H9 (cell line): ENCODE measurements at regions not wholly inside any gene's neighbourhood (a gene's known extent, or its start where the extent isn't known, plus 50 kb on each side); places are given as distances from the start of the nearest gene placed in this dataset.

Experiments
- DNase-seq: peaks from one replicate; pipeline ENCODE4 v3.0.0-alpha.2; 2017
- H2AFZ ChIP-seq: one replicate; pipeline ENCODE4 v1.6.1; 2013; ENCODE audit warnings: mild to moderate bottlenecking, low read length, control low read depth, moderate library complexity
- H2AK5ac ChIP-seq: 2 replicates; pipeline ENCODE4 v1.6.1; 2013; ENCODE audit warnings: low read length, control low read depth, mixed read lengths; ENCODE audit not compliant: insufficient read length
- H2BK120ac ChIP-seq: one replicate; pipeline ENCODE4 v1.6.1; 2013; ENCODE audit warnings: low read depth, mild to moderate bottlenecking, low read length, control low read depth, inconsistent platforms; ENCODE audit not compliant: poor library complexity, severe bottlenecking
- H2BK12ac ChIP-seq: 2 replicates; pipeline ENCODE4 v1.6.1; 2013; ENCODE audit warnings: low read length, control low read depth, mixed read lengths, low read depth; ENCODE audit not compliant: insufficient read length
- H2BK15ac ChIP-seq: 2 replicates; pipeline ENCODE4 v1.6.1; 2013; ENCODE audit warnings: low read depth, low read length, control low read depth
- H2BK20ac ChIP-seq: one replicate; pipeline ENCODE4 v1.6.1; 2013; ENCODE audit warnings: low read depth, mild to moderate bottlenecking, low read length, control low read depth, inconsistent platforms; ENCODE audit not compliant: poor library complexity, severe bottlenecking
- H2BK5ac ChIP-seq: 2 replicates; pipeline ENCODE4 v1.6.1; 2013; ENCODE audit warnings: low read length, control low read depth, mixed read lengths; ENCODE audit not compliant: insufficient read length
- H3K14ac ChIP-seq: 2 replicates; pipeline ENCODE4 v1.6.1; 2013; ENCODE audit warnings: low read length, control low read depth; ENCODE audit not compliant: insufficient read depth
- H3K18ac ChIP-seq: 2 replicates; pipeline ENCODE4 v1.6.1; 2013; ENCODE audit warnings: low read depth, mild to moderate bottlenecking, mixed read lengths, low read length, control low read depth; ENCODE audit not compliant: insufficient read length
- H3K23ac ChIP-seq: 2 replicates; pipeline ENCODE4 v1.6.1; 2013; ENCODE audit warnings: low read length, control low read depth, mixed read lengths, low read depth; ENCODE audit not compliant: insufficient read length
- H3K23me2 ChIP-seq: 2 replicates; pipeline ENCODE4 v1.6.1; 2013; ENCODE audit warnings: low read depth, mild to moderate bottlenecking, mixed read lengths, low read length, control low read depth; ENCODE audit not compliant: insufficient read length, poor library complexity, severe bottlenecking
- H3K27ac ChIP-seq: 2 replicates; pipeline ENCODE4 v1.5.1; 2013; ENCODE audit warnings: low read length, control low read depth, mixed read lengths, low read depth; ENCODE audit not compliant: insufficient read length
- H3K27me3 ChIP-seq: 2 replicates; pipeline ENCODE4 v1.6.1; 2013; ENCODE audit warnings: low read length, control low read depth, inconsistent platforms; ENCODE audit not compliant: insufficient read depth
- H3K4ac ChIP-seq: 2 replicates; pipeline ENCODE4 v1.6.1; 2013; ENCODE audit warnings: low read depth, mild to moderate bottlenecking, control low read depth, inconsistent platforms, low read length, moderate library complexity
- H3K4me1 ChIP-seq: 2 replicates; pipeline ENCODE4 v1.6.1; 2013; ENCODE audit warnings: low read length, control low read depth, inconsistent platforms; ENCODE audit not compliant: insufficient read depth
- H3K4me2 ChIP-seq: 2 replicates; pipeline ENCODE4 v1.6.1; 2013; ENCODE audit warnings: low read length, control low read depth, mixed read lengths; ENCODE audit not compliant: insufficient read length, insufficient read depth
- H3K56ac ChIP-seq: 2 replicates; pipeline ENCODE4 v1.6.1; 2013; ENCODE audit warnings: low read depth, mild to moderate bottlenecking, mixed read lengths, low read length, control low read depth; ENCODE audit not compliant: insufficient read length
- H3K79me1 ChIP-seq: 2 replicates; pipeline ENCODE4 v1.6.1; 2013; ENCODE audit warnings: low read depth, mild to moderate bottlenecking, moderate library complexity, low read length, control low read depth, inconsistent platforms; ENCODE audit not compliant: insufficient read depth, poor library complexity, severe bottlenecking
- H3K79me2 ChIP-seq: 2 replicates; pipeline ENCODE4 v1.6.1; 2013; ENCODE audit warnings: low read length, control low read depth, inconsistent platforms; ENCODE audit not compliant: insufficient read depth
- H3K9ac ChIP-seq: 2 replicates; pipeline ENCODE4 v1.6.1; 2013; ENCODE audit warnings: low read length, control low read depth, mixed read lengths; ENCODE audit not compliant: insufficient read length; ENCODE audit errors: extremely low read depth
- H3K9me3 ChIP-seq: one replicate; pipeline ENCODE4 v1.6.1; 2013; ENCODE audit warnings: low read depth, low read length, inconsistent platforms; ENCODE audit not compliant: control insufficient read depth
- H3T11ph ChIP-seq: one replicate; pipeline ENCODE4 v1.6.1; 2013; ENCODE audit warnings: mild to moderate bottlenecking, low read length, control low read depth, inconsistent platforms
- H4K20me1 ChIP-seq: one replicate; pipeline ENCODE4 v1.6.1; 2013; ENCODE audit not compliant: control insufficient read depth, insufficient read length, insufficient read depth
- H4K5ac ChIP-seq: 2 replicates; pipeline ENCODE4 v1.6.1; 2013; ENCODE audit warnings: low read depth, mild to moderate bottlenecking, mixed read lengths, low read length, control low read depth; ENCODE audit not compliant: insufficient read length
- H4K8ac ChIP-seq: replicated peaks from 2 replicates; pipeline ENCODE4 v1.6.1; 2013; ENCODE audit warnings: low read length, control low read depth, mixed read lengths, low read depth; ENCODE audit not compliant: insufficient read length
- H4K91ac ChIP-seq: 2 replicates; pipeline ENCODE4 v1.6.1; 2013; ENCODE audit warnings: low read depth, mild to moderate bottlenecking, moderate library complexity, mixed read lengths, low read length, control low read depth; ENCODE audit not compliant: insufficient read length
- H3K27ac Mint-ChIP-seq, 3 experiments: 2 replicates in 2 of 3; 3 replicates in 1 of 3; pipeline ENCODE4 v1.8.0; 2020 to 2021; ENCODE audit warnings: mixed read lengths in 3 of 3, mild to moderate bottlenecking in 1 of 3, moderate library complexity in 1 of 3
- H3K27me3 Mint-ChIP-seq: 2 replicates; pipeline ENCODE4 v1.8.0; 2021; ENCODE audit warnings: low read depth, mild to moderate bottlenecking, moderate library complexity, mixed read lengths
- H3K36me3 Mint-ChIP-seq, 3 experiments: 2 replicates in 2 of 3; 3 replicates in 1 of 3; pipeline ENCODE4 v1.8.0; 2020 to 2021; ENCODE audit warnings: low read depth in 3 of 3, mixed read lengths in 3 of 3; ENCODE audit not compliant: insufficient read depth in 1 of 3
- H3K4me1 Mint-ChIP-seq, 2 experiments: 2 replicates each; pipeline ENCODE4 v1.8.0; 2020; ENCODE audit warnings: mixed read lengths in 2 of 2
- H3K4me3 Mint-ChIP-seq, 2 experiments: 2 replicates in 1 of 2; 3 replicates in 1 of 2; pipeline ENCODE4 v1.8.0; 2020 to 2021; ENCODE audit warnings: mild to moderate bottlenecking in 2 of 2, mixed read lengths in 2 of 2, moderate library complexity in 1 of 2
- H3K9me3 Mint-ChIP-seq, 2 experiments: 2 replicates in 1 of 2; 3 replicates in 1 of 2; pipeline ENCODE4 v1.8.0; 2020; ENCODE audit warnings: mild to moderate bottlenecking in 2 of 2, mixed read lengths in 2 of 2, moderate library complexity in 1 of 2
- WGBS: extraction: QIAGEN DNeasy Blood & Tissue Kit; methylation state at CpG from one replicate; pipeline ENCODE4 v1.1.7; 2013; ENCODE audit warnings: missing lambda C conversion rate, low lambda C conversion rate, mixed read lengths; ENCODE audit not compliant: insufficient read length; ENCODE audit errors: extremely low coverage; 5-methylcytosine and 5-hydroxymethylcytosine counted together
- TF ChIP-seq, protein P1 (sequence below): fragments of 200-600 bp; sonication (generic); conservative IDR thresholded peaks from 3 replicates; pipeline ENCODE4 v1.8.0; 2021; ENCODE audit warnings: antibody characterized with exemption, mild to moderate bottlenecking

DNA sequence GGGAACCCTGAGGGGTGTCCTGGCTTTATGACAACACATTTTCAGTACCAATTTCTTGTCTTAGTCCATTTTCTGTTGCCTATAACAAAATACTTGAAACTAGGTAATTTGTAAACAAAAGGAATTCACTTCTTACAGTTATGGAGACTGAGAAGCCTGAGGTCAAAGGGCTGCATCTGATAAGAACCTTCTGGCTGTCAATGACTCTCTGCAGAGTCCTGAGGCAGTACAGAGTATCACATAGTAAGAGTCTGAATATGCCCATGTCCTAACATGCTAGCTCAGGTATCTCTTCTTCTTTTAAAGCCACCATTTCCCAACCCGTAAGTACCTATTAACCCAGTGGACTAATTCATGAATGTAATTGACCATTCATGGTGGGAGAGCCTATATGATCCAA, 1458.6 kb upstream of the EYS start:
- peaks cover 5 to 16% (median 8%) of the 10 kb centered on the region in 3 experiments; a peak in 6 of 7 replicates for H3K36me3 Mint-ChIP-seq
- no CpG with 5 or more reads among the region's 1 CpG for WGBS
- H3K27ac Mint-ChIP-seq: no peak overlapping the region

More for the DNA sequence above, 1458.6 kb upstream of the EYS start:
- no peak overlapping the region for H3K4me2 ChIP-seq
- TF ChIP-seq, protein P1, sequence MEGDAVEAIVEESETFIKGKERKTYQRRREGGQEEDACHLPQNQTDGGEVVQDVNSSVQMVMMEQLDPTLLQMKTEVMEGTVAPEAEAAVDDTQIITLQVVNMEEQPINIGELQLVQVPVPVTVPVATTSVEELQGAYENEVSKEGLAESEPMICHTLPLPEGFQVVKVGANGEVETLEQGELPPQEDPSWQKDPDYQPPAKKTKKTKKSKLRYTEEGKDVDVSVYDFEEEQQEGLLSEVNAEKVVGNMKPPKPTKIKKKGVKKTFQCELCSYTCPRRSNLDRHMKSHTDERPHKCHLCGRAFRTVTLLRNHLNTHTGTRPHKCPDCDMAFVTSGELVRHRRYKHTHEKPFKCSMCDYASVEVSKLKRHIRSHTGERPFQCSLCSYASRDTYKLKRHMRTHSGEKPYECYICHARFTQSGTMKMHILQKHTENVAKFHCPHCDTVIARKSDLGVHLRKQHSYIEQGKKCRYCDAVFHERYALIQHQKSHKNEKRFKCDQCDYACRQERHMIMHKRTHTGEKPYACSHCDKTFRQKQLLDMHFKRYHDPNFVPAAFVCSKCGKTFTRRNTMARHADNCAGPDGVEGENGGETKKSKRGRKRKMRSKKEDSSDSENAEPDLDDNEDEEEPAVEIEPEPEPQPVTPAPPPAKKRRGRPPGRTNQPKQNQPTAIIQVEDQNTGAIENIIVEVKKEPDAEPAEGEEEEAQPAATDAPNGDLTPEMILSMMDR: no peak
- H3K23ac ChIP-seq: no peak overlapping the region
- H3K9me3 ChIP-seq: peaks cover 7% of the 10 kb centered on the region
- no peak overlapping the region for H2AK5ac ChIP-seq
- no peak overlapping the region for H2BK5ac ChIP-seq
- H3K9ac ChIP-seq: no peak overlapping the region
- no peak overlapping the region for H2BK20ac ChIP-seq
- Mint-ChIP-seq H3K9me3 (peaks cover 18 to 19% of the 10 kb centered on the region in 2 experiments), H3K4me3 (no peak overlapping the region), H3K4me1 (no peaks in the 10 kb centered on the region), H3K27me3 (no peaks in the 10 kb centered on the region)
- no peak overlapping the region for H3K18ac ChIP-seq
- H3K23me2 ChIP-seq: no peaks in the 10 kb centered on the region
- H2BK12ac ChIP-seq: no peak overlapping the region
- no peak overlapping the region for H4K8ac ChIP-seq
- H4K5ac ChIP-seq: no peak overlapping the region
- H4K20me1 ChIP-seq: no peaks in the 10 kb centered on the region
- H3K4me1 ChIP-seq: no peaks in the 10 kb centered on the region
- no peak overlapping the region for H2AFZ ChIP-seq
- no peak overlapping the region for H4K91ac ChIP-seq
- H3K79me2 ChIP-seq: no peaks in the 10 kb centered on the region
- no peaks in the 10 kb centered on the region for H3K79me1 ChIP-seq
- H2BK15ac ChIP-seq: no peak overlapping the region
- no peak overlapping the region for H3K56ac ChIP-seq
- H3K27ac ChIP-seq: no peak overlapping the region
- no peaks in the 10 kb centered on the region for H3K27me3 ChIP-seq
- H2BK120ac ChIP-seq: no peak overlapping the region
- no peak overlapping the region for H3T11ph ChIP-seq
- no peak overlapping the region for H3K4ac ChIP-seq
- DNase-seq: no peak
- H3K14ac ChIP-seq: no peak overlapping the region
